ENCODE measurements at regions not wholly inside any gene's neighbourhood (a gene's known extent, or its start where the extent isn't known, plus 50 kb on each side); places are given as distances from the start of the nearest gene placed in this dataset.

GRCh38 chr7:85950418-85950817 is 693.3 kb upstream of the GRM3 start:
- H3K4me3 ChIP-seq, result no peak overlapping the region
- no peak for DNase-seq
- H3K9me3 ChIP-seq (replicated peaks), result peaks cover 44% of the 10 kb centered on the region
- no peak overlapping the region for H3K27ac ChIP-seq (replicated peaks)
- H3K36me3 ChIP-seq, result no peaks in the 10 kb centered on the region
- intact Hi-C loops (cut with micrococcal nuclease), result no loop called here
- no peak for TF ChIP-seq CTCF (IDR thresholded peaks at IDR 0.05; ENCODE audit: borderline replicate concordance)
- no peaks in the 10 kb centered on the region for H3K4me1 ChIP-seq
- H3K27me3 ChIP-seq (ENCODE audit: low read depth), result no peaks in the 10 kb centered on the region

DNA sequence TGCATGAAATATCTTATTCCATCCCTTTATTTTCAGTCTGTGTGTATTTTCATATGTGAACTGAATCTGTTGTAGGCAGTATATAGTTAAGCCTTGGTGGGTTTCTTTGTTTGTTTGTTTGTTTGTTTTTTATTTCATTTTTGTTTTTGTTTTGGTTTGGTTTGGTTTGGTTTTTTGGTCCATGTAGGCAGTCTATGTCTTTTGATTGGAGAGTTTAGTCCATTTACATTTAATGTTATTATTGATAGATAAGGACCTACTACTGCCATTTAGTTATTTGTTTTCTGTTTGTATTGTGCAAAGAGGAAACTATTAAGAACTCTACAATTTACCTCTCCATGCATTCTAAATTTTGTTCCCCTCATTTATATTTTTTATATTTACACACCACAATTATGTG is 695.9 kb upstream of the GRM3 start:
- no peak for TF ChIP-seq CTCF (IDR thresholded peaks at IDR 0.05; ENCODE audit: borderline replicate concordance)
- no peak for DNase-seq
- intact Hi-C loops (cut with micrococcal nuclease), result no loop called here
- Histone ChIP-seq H3K4me3 (no peak overlapping the region), H3K4me1 (no peaks in the 10 kb centered on the region), H3K9me3 (replicated peaks) (peaks cover 54% of the 10 kb centered on the region), H3K27ac (replicated peaks) (no peak overlapping the region), H3K36me3 (no peaks in the 10 kb centered on the region), H3K27me3 (ENCODE audit: low read depth) (no peaks in the 10 kb centered on the region)

DNA sequence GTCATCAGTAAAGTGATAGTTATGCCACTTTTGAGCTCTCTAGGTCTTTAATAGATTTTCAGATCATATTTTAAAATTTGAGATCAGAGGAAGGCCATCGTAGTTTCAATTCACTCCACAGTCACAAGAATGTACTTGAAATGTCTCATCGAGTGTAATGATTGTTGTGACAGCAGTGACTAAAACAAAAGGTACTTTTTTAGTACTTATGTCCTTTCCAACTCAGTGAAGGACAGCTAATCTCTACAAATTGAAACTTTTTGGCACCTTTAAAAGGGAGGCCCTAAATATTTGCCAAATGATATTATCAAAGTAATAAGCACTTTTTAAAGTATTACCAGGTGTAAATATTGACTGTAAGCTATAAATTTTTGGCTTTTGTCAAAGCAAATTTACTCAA is 702.9 kb upstream of the GRM3 start:
- H3K27ac ChIP-seq (replicated peaks), result no peak overlapping the region

GRCh38 chr7:85931919-85932318 is 711.8 kb upstream of the GRM3 start:
- intact Hi-C loops (cut with micrococcal nuclease), result no loop called here
- Histone ChIP-seq H3K27ac (replicated peaks) (no peak overlapping the region), H3K4me3 (no peak overlapping the region), H3K36me3 (no peaks in the 10 kb centered on the region), H3K9me3 (replicated peaks) (peaks cover 62% of the 10 kb centered on the region), H3K27me3 (ENCODE audit: low read depth) (no peaks in the 10 kb centered on the region), H3K4me1 (no peaks in the 10 kb centered on the region)
- TF ChIP-seq CTCF (IDR thresholded peaks at IDR 0.05; ENCODE audit: borderline replicate concordance), result no peak
- no peak for DNase-seq

More for the DNA sequence above, 702.9 kb upstream of the GRM3 start:
- no peaks in the 10 kb centered on the region for H3K4me1 ChIP-seq
- no peaks in the 10 kb centered on the region for H3K36me3 ChIP-seq
- DNase-seq, result no peak
- peaks cover 26% of the 10 kb centered on the region for H3K9me3 ChIP-seq (replicated peaks)
- intact Hi-C loops (cut with micrococcal nuclease), result no loop called here
- no peak for TF ChIP-seq CTCF (IDR thresholded peaks at IDR 0.05; ENCODE audit: borderline replicate concordance)
- no peaks in the 10 kb centered on the region for H3K27me3 ChIP-seq (ENCODE audit: low read depth)
- no peak overlapping the region for H3K4me3 ChIP-seq

- Histone ChIP-seq H3K4me1 (no peaks in the 10 kb centered on the region), H3K4me3 (no peak overlapping the region), H3K27ac (replicated peaks) (no peak overlapping the region), H3K9me3 (replicated peaks) (peaks cover 34% of the 10 kb centered on the region), H3K27me3 (ENCODE audit: low read depth) (no peaks in the 10 kb centered on the region), H3K36me3 (no peaks in the 10 kb centered on the region)
- no peak for DNase-seq
- TF ChIP-seq CTCF (IDR thresholded peaks at IDR 0.05; ENCODE audit: borderline replicate concordance), result no peak
- intact Hi-C loops (cut with micrococcal nuclease), result no loop called here
Observed at GRCh38 chr7:85928500-85928899, 715.2 kb upstream of the GRM3 start.

DNA sequence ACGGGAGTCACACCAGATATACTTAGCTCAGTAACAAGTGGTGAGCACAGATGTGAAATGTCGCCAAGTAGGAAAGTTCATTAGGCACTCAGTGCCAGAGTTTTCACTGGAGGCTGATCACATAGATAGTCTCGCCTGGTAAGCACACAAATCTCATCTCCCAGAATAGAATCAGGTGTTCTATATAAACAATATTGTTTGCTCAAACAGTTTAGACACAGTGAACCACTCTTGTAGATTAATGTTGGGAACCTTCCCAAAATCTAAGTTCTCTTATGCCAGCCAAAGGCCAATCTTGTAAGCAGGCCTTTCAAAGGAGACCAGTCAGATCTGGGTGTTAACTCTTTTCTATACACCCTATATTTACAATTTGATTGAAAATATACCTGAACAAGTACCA is 716.5 kb upstream of the GRM3 start:
- H3K27me3 ChIP-seq (ENCODE audit: low read depth), result no peaks in the 10 kb centered on the region
- no peak for DNase-seq
- no peak for TF ChIP-seq CTCF (IDR thresholded peaks at IDR 0.05; ENCODE audit: borderline replicate concordance)
- no peaks in the 10 kb centered on the region for H3K36me3 ChIP-seq
- no peak overlapping the region for H3K4me3 ChIP-seq
- intact Hi-C loops (cut with micrococcal nuclease), result no loop called here
- H3K9me3 ChIP-seq (replicated peaks), result peaks cover 23% of the 10 kb centered on the region
- no peak overlapping the region for H3K27ac ChIP-seq (replicated peaks)
- H3K4me1 ChIP-seq, result no peaks in the 10 kb centered on the region

Data from left ventricle myocardium inferior (tissue), 1 donor.